HFFc6 (cell line): ENCODE measurements at regions not wholly inside any gene's neighbourhood (a gene's known extent, or its start where the extent isn't known, plus 50 kb on each side); places are given as distances from the start of the nearest gene placed in this dataset.

Experiments used
- DNase-seq: peaks from one replicate; pipeline ENCODE4 v3.0.0-alpha.2; 2018
- H3K27ac Mint-ChIP-seq: 2 replicates; pipeline ENCODE4 v1.8.0; 2020; ENCODE audit warnings: mild to moderate bottlenecking, mixed read lengths
- H3K27me3 Mint-ChIP-seq: 2 replicates; pipeline ENCODE4 v1.8.0; 2021; ENCODE audit warnings: mild to moderate bottlenecking, moderate library complexity, mixed read lengths; ENCODE audit not compliant: insufficient read depth
- H3K36me3 Mint-ChIP-seq: 2 replicates; pipeline ENCODE4 v1.8.0; 2021; ENCODE audit warnings: low read depth, mixed read lengths
- H3K4me1 Mint-ChIP-seq: 2 replicates; pipeline ENCODE4 v1.8.0; 2020; ENCODE audit warnings: low read depth, mixed read lengths
- H3K4me3 Mint-ChIP-seq: 2 replicates; pipeline ENCODE4 v1.8.0; 2020; ENCODE audit warnings: mild to moderate bottlenecking, moderate library complexity, mixed read lengths
- H3K9me3 Mint-ChIP-seq: 2 replicates; pipeline ENCODE4 v1.8.0; 2020; ENCODE audit warnings: mild to moderate bottlenecking, mixed read lengths
- CTCF ChIP-seq: fragments of 200-600 bp; sonication (generic); IDR thresholded peaks from 2 replicates; pipeline ENCODE4 v1.5.0; 2021; ENCODE audit warnings: antibody characterized with exemption, mild to moderate bottlenecking

- Mint-ChIP-seq H3K27ac (no peak overlapping the region), H3K4me1 (no peaks in the 10 kb centered on the region), H3K27me3 (no peaks in the 10 kb centered on the region), H3K36me3 (no peaks in the 10 kb centered on the region), H3K4me3 (no peak overlapping the region), H3K9me3 (peaks cover 5% of the 10 kb centered on the region; the same call in 1 of the 2 replicates)
- TF ChIP-seq CTCF = no peak
- DNase-seq = no peak
Measured at GRCh38 chr9:7382304-7382703, 417.3 kb downstream of the DMAC1 start.

- H3K36me3 Mint-ChIP-seq = no peaks in the 10 kb centered on the region
- H3K4me1 Mint-ChIP-seq = no peaks in the 10 kb centered on the region
- TF ChIP-seq CTCF = no peak
- no peak overlapping the region for H3K27ac Mint-ChIP-seq
- DNase-seq = no peak
- H3K4me3 Mint-ChIP-seq = no peak overlapping the region
- H3K9me3 Mint-ChIP-seq = peaks cover 9% of the 10 kb centered on the region
- no peaks in the 10 kb centered on the region; the same call in 1 of the 2 replicates for H3K27me3 Mint-ChIP-seq
Measured at GRCh38 chr9:7377489-7377888, 422.1 kb downstream of the DMAC1 start.

- Mint-ChIP-seq H3K27me3 (no peaks in the 10 kb centered on the region; the same call in 1 of the 2 replicates), H3K4me3 (no peak overlapping the region), H3K36me3 (no peaks in the 10 kb centered on the region), H3K4me1 (no peaks in the 10 kb centered on the region), H3K9me3 (peaks cover 6% of the 10 kb centered on the region), H3K27ac (no peak overlapping the region)
- TF ChIP-seq CTCF = no peak
- DNase-seq = no peak
Measured at GRCh38 chr9:7376833-7377232, 422.7 kb downstream of the DMAC1 start.

DNA sequence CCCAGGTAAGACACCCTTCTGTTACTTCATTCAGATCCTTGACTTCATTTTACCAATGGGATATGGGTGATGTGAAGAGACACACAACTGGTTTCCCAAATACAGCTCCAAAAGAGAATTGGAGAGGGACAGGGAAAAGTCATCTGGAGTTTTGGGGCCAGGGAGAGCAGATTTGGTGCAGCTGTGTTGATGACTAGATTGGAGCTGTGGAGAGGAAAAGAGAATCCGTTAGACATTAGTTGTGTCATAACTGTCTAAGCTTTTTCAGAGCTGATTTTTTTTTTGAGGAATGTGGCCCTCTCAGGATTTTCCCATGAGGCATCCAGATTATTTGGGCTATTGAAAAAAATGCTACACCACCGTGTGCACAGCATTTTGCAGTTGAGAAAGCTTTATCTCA, 423.4 kb downstream of the DMAC1 start:
- no peak overlapping the region for H3K4me3 Mint-ChIP-seq
- H3K4me1 Mint-ChIP-seq = no peaks in the 10 kb centered on the region
- DNase-seq = no peak
- H3K27ac Mint-ChIP-seq = no peak overlapping the region
- H3K36me3 Mint-ChIP-seq = no peaks in the 10 kb centered on the region
- H3K27me3 Mint-ChIP-seq = peaks cover under 1% of the 10 kb centered on the region
- TF ChIP-seq CTCF = no peak
- peaks cover 5% of the 10 kb centered on the region for H3K9me3 Mint-ChIP-seq

- no peak overlapping the region for H3K4me3 Mint-ChIP-seq
- H3K27ac Mint-ChIP-seq = no peak overlapping the region
- H3K9me3 Mint-ChIP-seq = peaks cover 5% of the 10 kb centered on the region
- H3K27me3 Mint-ChIP-seq = peaks cover 1% of the 10 kb centered on the region
- H3K4me1 Mint-ChIP-seq = no peaks in the 10 kb centered on the region
- H3K36me3 Mint-ChIP-seq = no peaks in the 10 kb centered on the region
- no peak for DNase-seq
- no peak for TF ChIP-seq CTCF
Measured at GRCh38 chr9:7375013-7375511, 424.5 kb downstream of the DMAC1 start.

DNA sequence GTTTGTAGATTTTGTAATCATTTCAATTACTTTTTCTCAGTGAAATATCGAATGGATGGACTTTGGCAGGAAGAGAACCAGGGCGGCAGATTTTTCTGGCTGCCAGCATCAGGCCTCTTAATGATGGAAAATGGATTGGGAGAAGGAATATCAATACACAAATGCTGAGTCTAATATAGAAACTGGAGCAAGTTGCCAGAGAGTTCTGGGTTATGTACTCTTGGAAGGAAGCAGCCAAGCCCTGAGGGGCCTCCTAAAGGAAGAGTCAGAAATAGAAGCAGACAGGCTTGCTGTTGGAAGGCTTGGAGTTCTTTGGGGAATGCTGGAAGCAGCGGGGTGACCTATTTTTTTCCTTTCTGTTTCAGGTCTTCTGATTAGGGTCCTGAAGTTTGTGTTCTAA, 428.6 kb downstream of the DMAC1 start:
- no peaks in the 10 kb centered on the region for H3K36me3 Mint-ChIP-seq
- TF ChIP-seq CTCF = no peak
- H3K27ac Mint-ChIP-seq = no peak overlapping the region
- H3K4me1 Mint-ChIP-seq = peaks cover 10% of the 10 kb centered on the region; the same call in 1 of the 2 replicates
- peaks cover 1% of the 10 kb centered on the region for H3K9me3 Mint-ChIP-seq
- peaks cover 1% of the 10 kb centered on the region; the same call in 1 of the 2 replicates for H3K27me3 Mint-ChIP-seq
- no peak overlapping the region for H3K4me3 Mint-ChIP-seq
- DNase-seq = no peak
